K562 (cell line): ENCODE measurements at regions not wholly inside any gene's neighbourhood (a gene's known extent, or its start where the extent isn't known, plus 50 kb on each side); places are given as distances from the start of the nearest gene placed in this dataset.

Experiments used
- ARID1B ChIP-seq: fragments of 450-650 bp; IDR thresholded peaks from 2 replicates; pipeline ENCODE4 v1.6.1; 2016; ENCODE audit warnings: antibody characterized with exemption, mild to moderate bottlenecking, inconsistent platforms
- ASH1L ChIP-seq: fragments of 450-650 bp; IDR thresholded peaks from 2 replicates; pipeline ENCODE4 v1.6.1; 2018; ENCODE audit warnings: borderline replicate concordance, mild to moderate bottlenecking, low read depth; ENCODE audit not compliant: partially characterized antibody
- BHLHE40 ChIP-seq: IDR thresholded peaks from 2 replicates; pipeline ENCODE4 v1.6.1; 2011; ENCODE audit warnings: low read length, improper control_type of control experiment
- CREM ChIP-seq: IDR thresholded peaks from 2 replicates; pipeline ENCODE4 v1.6.1; 2014; ENCODE audit warnings: antibody characterized with exemption, low read depth
- E2F6 ChIP-seq, 2 experiments: IDR thresholded peaks; 2 replicates each; pipeline ENCODE4 v1.6.1; 2011; ENCODE audit warnings: borderline replicate concordance in 1 of 2, control low read depth in 1 of 2, low read depth in 1 of 2, low read length in 1 of 2, mild to moderate bottlenecking in 1 of 2, mixed read lengths in 1 of 2, moderate library complexity in 1 of 2; ENCODE audit not compliant: insufficient read depth in 1 of 2, insufficient read length in 1 of 2, poor library complexity in 1 of 2, severe bottlenecking in 1 of 2; ENCODE audit errors: extremely low read depth in 1 of 2
- ELF1 ChIP-seq: fragments of 200-800 bp; sonication (Bioruptor generic); IDR thresholded peaks from 2 replicates; pipeline ENCODE4 v1.6.1; 2016; ENCODE audit warnings: missing genetic modification characterization, missing compliant biosample characterization
- HNRNPLL ChIP-seq: fragments of 200-400 bp; formaldehyde crosslinking; IDR thresholded peaks from 2 replicates; pipeline ENCODE4 v1.6.1; 2017; ENCODE audit warnings: low read length, low read depth, mild to moderate bottlenecking; ENCODE audit not compliant: poor library complexity, severe bottlenecking
- MAFF ChIP-seq: IDR thresholded peaks from 2 replicates; pipeline ENCODE4 v1.6.1; 2012; ENCODE audit warnings: low read length, improper control_type of control experiment
- MCM3 ChIP-seq: fragments of 450-650 bp; IDR thresholded peaks from 2 replicates; pipeline ENCODE4 v1.6.1; 2016
- MIER1 ChIP-seq: fragments of 450-650 bp; IDR thresholded peaks from 2 replicates; pipeline ENCODE4 v1.6.1; 2016; ENCODE audit warnings: antibody characterized with exemption, mild to moderate bottlenecking, low read depth
- NFATC3 ChIP-seq: fragments of 450-650 bp; IDR thresholded peaks from 2 replicates; pipeline ENCODE4 v1.6.1; 2017; ENCODE audit warnings: mild to moderate bottlenecking
- SAFB ChIP-seq: fragments of 200-400 bp; formaldehyde crosslinking; IDR thresholded peaks from 2 replicates; pipeline ENCODE4 v1.6.1; 2017; ENCODE audit warnings: low read depth, low read length, borderline replicate concordance
- SNAPC5 ChIP-seq: fragments of 250-450 bp; sonication (Bioruptor Pico); IDR thresholded peaks from 2 replicates; pipeline ENCODE4 v1.8.0; 2021; ENCODE audit warnings: moderate library complexity, mild to moderate bottlenecking, inconsistent platforms
- SPI1 ChIP-seq: IDR thresholded peaks from 2 replicates; pipeline ENCODE4 v1.6.1; 2011; ENCODE audit warnings: low read depth, low read length, control low read depth, borderline replicate concordance
- TCF7L2 ChIP-seq: fragments of 150-350 bp; IDR thresholded peaks from 2 replicates; pipeline ENCODE4 v1.6.1; 2016; ENCODE audit warnings: low read depth, mild to moderate bottlenecking, low read length, moderate library complexity
- YBX1 ChIP-seq: fragments of 450-650 bp; IDR thresholded peaks from 2 replicates; pipeline ENCODE4 v1.7.1; 2016; ENCODE audit warnings: mild to moderate bottlenecking
- ZFP30 ChIP-seq: fragments of 250-450 bp; sonication (Bioruptor Pico); IDR thresholded peaks from 2 replicates; pipeline ENCODE4 v1.8.0; 2022; ENCODE audit warnings: moderate library complexity, mild to moderate bottlenecking, inconsistent platforms, borderline replicate concordance
- ZNF133 ChIP-seq: fragments of 250-450 bp; sonication (Bioruptor Pico); IDR thresholded peaks from 2 replicates; pipeline ENCODE4 v1.4.0; 2020; ENCODE audit warnings: mild to moderate bottlenecking
- ZNF639 ChIP-seq, 2 experiments: fragments of 200-800 bp in 1 of 2; sonication (Bioruptor generic) in 1 of 2; sonication (generic) in 1 of 2; formaldehyde crosslinking in 1 of 2; IDR thresholded peaks in 1 of 2; conservative IDR thresholded peaks in 1 of 2; 2 replicates each; pipeline versions ENCODE4 v1.5.0 to v1.6.1; 2016 to 2020; ENCODE audit warnings: missing compliant biosample characterization in 1 of 2, missing genetic modification characterization in 1 of 2, missing genetic modification reagents in 1 of 2
- ZNF780A ChIP-seq: fragments of 250-450 bp; sonication (Bioruptor Pico); IDR thresholded peaks from 2 replicates; pipeline ENCODE4 v1.5.0; 2021; ENCODE audit warnings: mild to moderate bottlenecking
- ZZZ3 ChIP-seq: fragments of 450-650 bp; IDR thresholded peaks from 2 replicates; pipeline ENCODE4 v1.6.1; 2016; ENCODE audit warnings: antibody characterized with exemption, mild to moderate bottlenecking, moderate library complexity
- TF ChIP-seq, protein P1 (sequence below): fragments of 450-650 bp; IDR thresholded peaks from 2 replicates; pipeline ENCODE4 v1.6.1; 2016; ENCODE audit warnings: low read depth, mild to moderate bottlenecking, moderate library complexity
- TF ChIP-seq, protein P2 (sequence below): sonication (generic); formaldehyde crosslinking; IDR thresholded peaks from 2 replicates; pipeline ENCODE4 v1.8.0; 2023; ENCODE audit warnings: mild to moderate bottlenecking, missing genetic modification reagents

DNA sequence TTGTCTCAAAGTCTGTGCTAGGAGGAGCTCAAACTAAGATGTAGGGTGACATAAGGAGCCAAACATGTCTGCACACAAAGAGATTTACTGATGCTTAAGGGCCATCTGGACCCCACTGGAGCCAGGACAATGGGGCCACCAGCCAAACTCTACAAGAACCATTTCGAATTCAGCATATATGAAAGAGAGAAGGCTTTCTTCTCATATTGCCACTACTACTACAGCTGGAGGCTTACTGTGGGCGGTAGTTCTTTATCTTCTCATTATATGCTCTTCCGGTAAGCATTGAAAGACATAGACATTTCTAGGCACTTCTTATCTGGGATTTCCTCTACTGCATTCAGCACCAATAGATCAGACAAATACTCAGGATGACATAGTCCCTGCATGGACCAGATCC lies 404.4 kb upstream of the PROK2 start (continued):
- TF ChIP-seq ASH1L (no peak), SNAPC5 (CRISPR knock-in tag) (no peak), NFATC3 (no peak), ZNF780A (CRISPR knock-in tag) (no peak), ZNF639 (CRISPR knock-in tag; conservative IDR thresholded peaks at IDR 0.05 in 1 of 2, IDR thresholded peaks at IDR 0.05 in 1 of 2) (0 out of 4 replicates have a peak, but pooled peaks of 1 of the 2 experiments have one; percentile 4), HNRNPLL (no peak), CREM (no peak), E2F6 (IDR thresholded peaks at IDR 0.05; ENCODE audit: borderline replicate concordance in 1 of 2, extremely low read depth in 1 of 2, insufficient read depth in 1 of 2, insufficient read length in 1 of 2, low read depth in 1 of 2, low read length in 1 of 2, poor library complexity in 1 of 2, severe bottlenecking in 1 of 2) (no peak), MIER1 (no peak), MAFF (no peak), ZFP30 (CRISPR knock-in tag) (no peak), TCF7L2 (no peak), ZNF133 (CRISPR knock-in tag) (no peak), MCM3 (no peak), ELF1 (tag) (no peak), YBX1 (no peak), SPI1 (no peak), ZZZ3 (no peak), ARID1B (peak; percentile 60), SAFB (no peak), BHLHE40 (no peak)
- TF ChIP-seq, protein P1, sequence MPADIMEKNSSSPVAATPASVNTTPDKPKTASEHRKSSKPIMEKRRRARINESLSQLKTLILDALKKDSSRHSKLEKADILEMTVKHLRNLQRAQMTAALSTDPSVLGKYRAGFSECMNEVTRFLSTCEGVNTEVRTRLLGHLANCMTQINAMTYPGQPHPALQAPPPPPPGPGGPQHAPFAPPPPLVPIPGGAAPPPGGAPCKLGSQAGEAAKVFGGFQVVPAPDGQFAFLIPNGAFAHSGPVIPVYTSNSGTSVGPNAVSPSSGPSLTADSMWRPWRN: no peak
- TF ChIP-seq, protein P2, sequence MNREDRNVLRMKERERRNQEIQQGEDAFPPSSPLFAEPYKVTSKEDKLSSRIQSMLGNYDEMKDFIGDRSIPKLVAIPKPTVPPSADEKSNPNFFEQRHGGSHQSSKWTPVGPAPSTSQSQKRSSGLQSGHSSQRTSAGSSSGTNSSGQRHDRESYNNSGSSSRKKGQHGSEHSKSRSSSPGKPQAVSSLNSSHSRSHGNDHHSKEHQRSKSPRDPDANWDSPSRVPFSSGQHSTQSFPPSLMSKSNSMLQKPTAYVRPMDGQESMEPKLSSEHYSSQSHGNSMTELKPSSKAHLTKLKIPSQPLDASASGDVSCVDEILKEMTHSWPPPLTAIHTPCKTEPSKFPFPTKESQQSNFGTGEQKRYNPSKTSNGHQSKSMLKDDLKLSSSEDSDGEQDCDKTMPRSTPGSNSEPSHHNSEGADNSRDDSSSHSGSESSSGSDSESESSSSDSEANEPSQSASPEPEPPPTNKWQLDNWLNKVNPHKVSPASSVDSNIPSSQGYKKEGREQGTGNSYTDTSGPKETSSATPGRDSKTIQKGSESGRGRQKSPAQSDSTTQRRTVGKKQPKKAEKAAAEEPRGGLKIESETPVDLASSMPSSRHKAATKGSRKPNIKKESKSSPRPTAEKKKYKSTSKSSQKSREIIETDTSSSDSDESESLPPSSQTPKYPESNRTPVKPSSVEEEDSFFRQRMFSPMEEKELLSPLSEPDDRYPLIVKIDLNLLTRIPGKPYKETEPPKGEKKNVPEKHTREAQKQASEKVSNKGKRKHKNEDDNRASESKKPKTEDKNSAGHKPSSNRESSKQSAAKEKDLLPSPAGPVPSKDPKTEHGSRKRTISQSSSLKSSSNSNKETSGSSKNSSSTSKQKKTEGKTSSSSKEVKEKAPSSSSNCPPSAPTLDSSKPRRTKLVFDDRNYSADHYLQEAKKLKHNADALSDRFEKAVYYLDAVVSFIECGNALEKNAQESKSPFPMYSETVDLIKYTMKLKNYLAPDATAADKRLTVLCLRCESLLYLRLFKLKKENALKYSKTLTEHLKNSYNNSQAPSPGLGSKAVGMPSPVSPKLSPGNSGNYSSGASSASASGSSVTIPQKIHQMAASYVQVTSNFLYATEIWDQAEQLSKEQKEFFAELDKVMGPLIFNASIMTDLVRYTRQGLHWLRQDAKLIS (CRISPR knock-in tag): no peak
